HG02588 (cell line): ENCODE measurements at regions not wholly inside any gene's neighbourhood (a gene's known extent, or its start where the extent isn't known, plus 50 kb on each side); places are given as distances from the start of the nearest gene placed in this dataset.

Experiments used
- ATAC-seq: cut with Tn5 transposase; IDR thresholded peaks from one replicate; pipeline ENCODE4 v1.9.1; 2021; ENCODE audit warnings: mild to moderate bottlenecking, moderate library complexity; ENCODE audit not compliant: unreplicated experiment

- ATAC-seq: no peak
Measured at GRCh38 chr7:32200646-32201045, 130.4 kb upstream of the PDE1C start.

GRCh38 chr7:32194537-32194936 is 124.3 kb upstream of the PDE1C start:
- no peak for ATAC-seq

- no peak for ATAC-seq
Measured at GRCh38 chr7:32191305-32191704, 121.1 kb upstream of the PDE1C start.

GRCh38 chr7:32179567-32179966 is 109.4 kb upstream of the PDE1C start:
- ATAC-seq: no peak

GRCh38 chr7:32178677-32179366 is 108.6 kb upstream of the PDE1C start:
- ATAC-seq: no peak

GRCh38 chr7:32177232-32177631 is 107.0 kb upstream of the PDE1C start:
- ATAC-seq: no peak

GRCh38 chr7:32175099-32175498 is 104.9 kb upstream of the PDE1C start:
- no peak for ATAC-seq

GRCh38 chr7:32171248-32171647 is 101.0 kb upstream of the PDE1C start:
- no peak for ATAC-seq

GRCh38 chr7:32170838-32171237 is 100.6 kb upstream of the PDE1C start:
- ATAC-seq: no peak

GRCh38 chr7:32169228-32169627 is 99.0 kb upstream of the PDE1C start:
- no peak for ATAC-seq

GRCh38 chr7:32167815-32168214 is 97.6 kb upstream of the PDE1C start:
- no peak for ATAC-seq

- ATAC-seq: no peak
Measured at GRCh38 chr7:32167256-32167655, 97.0 kb upstream of the PDE1C start.

GRCh38 chr7:32164341-32164996 is 94.3 kb upstream of the PDE1C start:
- ATAC-seq: no peak

GRCh38 chr7:32163896-32164295 is 93.7 kb upstream of the PDE1C start:
- no peak for ATAC-seq

GRCh38 chr7:32163141-32163806 is 93.1 kb upstream of the PDE1C start:
- no peak for ATAC-seq

- ATAC-seq: no peak
Measured at GRCh38 chr7:32161708-32162107, 91.5 kb upstream of the PDE1C start.

GRCh38 chr7:32158751-32159745 is 88.8 kb upstream of the PDE1C start:
- ATAC-seq: no peak

- ATAC-seq: no peak
Measured at GRCh38 chr7:32158076-32158475, 87.9 kb upstream of the PDE1C start.

GRCh38 chr7:32155712-32156111 is 85.5 kb upstream of the PDE1C start:
- ATAC-seq: no peak

GRCh38 chr7:32154797-32155196 is 84.6 kb upstream of the PDE1C start:
- no peak for ATAC-seq

GRCh38 chr7:32153006-32153405 is 82.8 kb upstream of the PDE1C start:
- no peak for ATAC-seq
